ENCODE measurements at regions not wholly inside any gene's neighbourhood (a gene's known extent, or its start where the extent isn't known, plus 50 kb on each side); places are given as distances from the start of the nearest gene placed in this dataset.

DNA sequence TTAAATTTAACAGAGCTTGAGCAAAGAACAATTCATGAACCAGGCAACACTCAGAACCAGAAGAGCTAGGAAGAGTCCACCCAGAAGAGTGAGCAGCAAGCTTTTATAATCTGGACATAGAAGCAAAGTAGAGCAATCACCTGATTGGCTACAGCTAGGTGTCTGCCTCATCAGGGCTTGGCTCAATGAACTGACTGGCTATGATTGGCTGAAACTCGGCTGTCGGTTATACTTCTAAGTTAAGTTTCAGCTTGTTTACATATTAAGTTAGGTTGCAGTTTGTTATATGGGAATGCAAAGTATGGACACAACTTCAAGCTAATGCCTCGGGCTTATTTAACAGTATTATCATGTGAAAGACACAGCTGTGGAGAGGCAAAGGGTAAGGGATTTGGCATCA lies 63.2 kb upstream of the NABP1 start:
- TF ChIP-seq, protein P1, sequence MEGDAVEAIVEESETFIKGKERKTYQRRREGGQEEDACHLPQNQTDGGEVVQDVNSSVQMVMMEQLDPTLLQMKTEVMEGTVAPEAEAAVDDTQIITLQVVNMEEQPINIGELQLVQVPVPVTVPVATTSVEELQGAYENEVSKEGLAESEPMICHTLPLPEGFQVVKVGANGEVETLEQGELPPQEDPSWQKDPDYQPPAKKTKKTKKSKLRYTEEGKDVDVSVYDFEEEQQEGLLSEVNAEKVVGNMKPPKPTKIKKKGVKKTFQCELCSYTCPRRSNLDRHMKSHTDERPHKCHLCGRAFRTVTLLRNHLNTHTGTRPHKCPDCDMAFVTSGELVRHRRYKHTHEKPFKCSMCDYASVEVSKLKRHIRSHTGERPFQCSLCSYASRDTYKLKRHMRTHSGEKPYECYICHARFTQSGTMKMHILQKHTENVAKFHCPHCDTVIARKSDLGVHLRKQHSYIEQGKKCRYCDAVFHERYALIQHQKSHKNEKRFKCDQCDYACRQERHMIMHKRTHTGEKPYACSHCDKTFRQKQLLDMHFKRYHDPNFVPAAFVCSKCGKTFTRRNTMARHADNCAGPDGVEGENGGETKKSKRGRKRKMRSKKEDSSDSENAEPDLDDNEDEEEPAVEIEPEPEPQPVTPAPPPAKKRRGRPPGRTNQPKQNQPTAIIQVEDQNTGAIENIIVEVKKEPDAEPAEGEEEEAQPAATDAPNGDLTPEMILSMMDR (IDR thresholded peaks at IDR 0.05) = no peak
- TF ChIP-seq POLR2A (IDR thresholded peaks at IDR 0.05) = no peak

All from lower leg skin (tissue), 3 donors.